NOMO-1 treated with dmso at 0.1 percent for 144 hours (cell line): ENCODE measurements at regions not wholly inside any gene's neighbourhood (a gene's known extent, or its start where the extent isn't known, plus 50 kb on each side); places are given as distances from the start of the nearest gene placed in this dataset.

Experiments
- DNase-seq: peaks from one replicate; lab custom pipeline; 2025; ENCODE audit not compliant: unreplicated experiment; lab: John Stamatoyannopoulos, UW

DNA sequence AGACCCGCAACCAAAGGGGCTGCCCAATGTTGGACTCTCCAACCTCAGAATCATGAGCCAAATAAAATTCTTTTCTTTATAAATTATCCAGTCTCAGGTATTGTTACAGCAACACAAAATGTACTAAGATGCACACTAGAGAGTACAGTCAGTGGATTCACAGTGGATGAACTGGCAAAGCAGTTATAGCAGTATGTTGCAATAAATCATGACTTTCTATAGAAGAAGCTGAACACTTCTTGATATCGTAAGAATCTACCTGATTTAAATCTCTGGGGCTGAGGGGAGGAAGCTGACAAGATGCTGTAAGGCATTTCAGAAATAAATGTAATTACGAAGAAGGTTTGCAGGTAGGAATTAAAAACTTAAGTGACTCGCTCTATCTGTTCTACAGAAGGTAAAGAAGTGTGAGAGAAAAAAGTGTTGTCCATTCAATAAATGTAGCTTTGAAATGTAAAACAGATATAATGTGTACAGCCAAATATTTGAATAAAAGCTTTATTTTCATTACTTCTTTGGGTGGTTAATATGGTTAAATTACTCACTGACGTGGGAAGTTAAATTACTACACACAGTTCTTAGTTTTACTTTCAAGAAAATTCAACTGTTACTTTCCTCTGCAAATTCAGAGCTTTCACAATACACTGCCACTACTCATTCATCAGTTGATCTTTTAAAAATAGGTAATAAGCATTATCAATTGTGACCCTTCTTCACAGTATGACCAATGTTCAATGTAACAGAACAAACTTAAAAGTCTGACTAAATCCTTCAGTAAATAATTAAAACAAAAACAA, 439.1 kb downstream of the SHQ1 start:
- DNase-seq: no peak

DNA sequence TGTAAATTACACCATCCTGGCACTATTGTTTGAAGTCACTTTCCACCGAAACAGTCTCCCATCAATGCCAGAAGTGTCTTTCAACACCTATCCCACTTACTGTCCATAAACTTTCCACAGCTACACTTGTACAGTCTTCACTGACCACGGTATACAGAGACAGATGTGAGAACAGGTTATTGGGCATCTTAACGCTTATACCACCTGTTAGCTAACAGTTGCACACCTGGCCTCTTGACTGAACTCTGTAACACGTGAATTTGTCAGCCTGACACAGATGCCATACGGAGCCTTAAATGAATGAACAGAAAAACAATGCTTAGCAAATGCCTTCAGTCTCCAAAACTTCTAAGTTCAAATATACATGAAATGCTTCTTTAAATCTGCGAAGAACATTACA, 440.5 kb downstream of the SHQ1 start:
- DNase-seq: no peak

DNA sequence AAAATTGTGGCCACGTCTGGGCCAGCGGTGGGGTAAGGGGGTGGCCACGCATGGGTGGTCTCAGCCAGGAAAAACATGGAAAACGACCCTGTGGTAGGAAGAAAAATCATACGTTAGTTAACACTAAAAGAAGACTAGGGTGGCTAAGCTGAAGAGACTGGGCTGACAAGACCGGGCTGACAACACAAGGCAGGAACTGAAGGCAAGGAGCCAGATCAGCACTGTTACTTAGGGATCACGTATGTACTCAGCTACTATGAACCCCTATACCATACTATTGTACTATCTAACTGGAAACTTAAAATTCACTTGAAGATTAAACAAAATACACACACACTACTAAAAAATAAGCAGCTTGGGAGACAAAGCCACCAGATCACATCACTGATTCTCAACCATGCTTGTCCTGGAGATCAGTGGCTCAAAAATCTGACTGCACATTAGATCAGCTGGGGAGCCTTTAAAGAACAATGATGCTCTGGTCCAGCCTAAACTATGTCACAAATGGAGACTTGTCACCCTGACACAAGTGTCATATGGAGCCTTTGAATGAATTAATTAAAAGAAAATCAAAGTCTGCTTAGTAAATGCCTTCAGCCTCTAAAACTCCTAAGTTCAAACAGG, 442.2 kb downstream of the SHQ1 start:
- no peak for DNase-seq

DNA sequence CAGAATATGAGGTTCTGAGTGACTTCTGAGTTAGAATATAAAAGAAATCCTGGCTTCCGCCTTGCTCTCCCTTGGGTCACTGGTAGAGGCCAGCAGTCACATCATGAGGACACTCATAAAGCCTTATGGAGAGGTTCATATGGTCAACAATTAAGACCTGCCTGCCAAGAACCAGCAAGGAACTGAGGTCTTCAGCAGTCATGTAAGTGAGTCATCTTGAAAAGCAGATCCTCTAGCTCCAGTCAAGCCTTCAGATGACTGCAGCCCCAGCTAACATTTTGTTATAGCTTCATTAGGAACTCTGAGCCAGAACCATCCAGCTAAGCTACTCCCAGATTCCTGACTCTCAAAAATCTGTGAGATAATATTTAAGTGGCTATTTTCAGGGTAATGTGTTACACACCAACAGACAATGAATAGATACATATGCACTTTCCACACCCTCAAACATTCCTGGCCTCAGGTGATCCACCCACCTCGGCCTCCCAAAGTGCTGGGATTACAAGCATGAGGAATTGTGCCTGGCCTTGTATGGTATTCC, 447.2 kb downstream of the SHQ1 start:
- no peak for DNase-seq

DNA sequence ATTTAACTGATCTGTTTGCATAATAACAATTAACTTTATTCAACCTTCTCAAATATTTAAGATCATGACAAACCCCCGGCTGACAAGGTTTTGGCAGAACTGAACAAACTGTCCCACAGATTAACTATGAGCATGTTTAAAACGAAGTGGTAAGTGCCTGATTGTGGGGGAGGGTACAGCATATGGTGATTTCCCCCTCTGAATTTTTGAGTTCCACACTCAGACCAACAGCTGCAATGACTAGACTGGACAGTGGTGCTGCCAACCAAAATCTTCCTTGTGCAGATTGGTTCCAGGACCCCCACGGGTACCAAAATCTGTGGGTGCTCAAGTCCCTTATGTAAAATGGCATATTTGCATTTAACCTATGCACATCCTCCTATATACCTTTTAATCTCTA, 449.5 kb downstream of the SHQ1 start:
- no peak for DNase-seq

DNA sequence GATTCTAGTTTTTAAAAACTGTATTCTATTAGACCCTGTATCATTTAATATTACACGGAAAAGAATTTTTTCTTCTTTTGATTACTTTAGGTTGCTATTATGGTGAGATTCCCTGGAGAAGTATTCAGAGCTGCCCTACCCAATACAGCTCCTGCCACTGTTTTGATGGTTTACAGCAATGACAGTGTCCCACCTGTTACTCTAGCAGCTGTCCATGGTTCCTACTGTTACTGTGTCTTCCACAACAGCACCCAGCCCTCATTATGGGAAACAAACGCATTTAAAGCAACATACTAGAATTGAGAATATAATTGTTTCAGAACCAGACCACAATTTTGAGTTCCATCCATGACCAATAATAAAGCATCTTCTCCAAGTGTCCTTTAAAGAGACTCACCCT, 450.7 kb downstream of the SHQ1 start:
- no peak for DNase-seq

DNA sequence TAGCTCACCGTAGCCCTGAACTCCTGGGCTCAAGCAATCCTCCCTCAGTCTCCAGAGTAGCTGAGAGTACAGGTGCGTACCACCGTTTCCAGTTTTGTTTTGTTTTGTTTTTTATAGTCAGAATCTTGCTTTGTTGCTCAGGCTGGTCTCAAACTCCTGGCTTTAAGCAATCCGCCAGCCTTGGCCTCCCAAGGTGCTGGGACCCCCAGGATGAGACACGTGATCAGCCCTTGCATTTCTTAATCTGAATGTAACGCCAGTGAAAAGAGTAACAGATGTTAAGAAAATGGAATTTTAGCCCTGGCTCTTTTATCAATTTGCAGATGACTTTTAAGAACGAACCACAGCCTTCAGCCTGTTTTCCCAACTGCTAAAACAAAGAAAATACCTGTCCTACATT, 451.3 kb downstream of the SHQ1 start:
- no peak for DNase-seq

DNA sequence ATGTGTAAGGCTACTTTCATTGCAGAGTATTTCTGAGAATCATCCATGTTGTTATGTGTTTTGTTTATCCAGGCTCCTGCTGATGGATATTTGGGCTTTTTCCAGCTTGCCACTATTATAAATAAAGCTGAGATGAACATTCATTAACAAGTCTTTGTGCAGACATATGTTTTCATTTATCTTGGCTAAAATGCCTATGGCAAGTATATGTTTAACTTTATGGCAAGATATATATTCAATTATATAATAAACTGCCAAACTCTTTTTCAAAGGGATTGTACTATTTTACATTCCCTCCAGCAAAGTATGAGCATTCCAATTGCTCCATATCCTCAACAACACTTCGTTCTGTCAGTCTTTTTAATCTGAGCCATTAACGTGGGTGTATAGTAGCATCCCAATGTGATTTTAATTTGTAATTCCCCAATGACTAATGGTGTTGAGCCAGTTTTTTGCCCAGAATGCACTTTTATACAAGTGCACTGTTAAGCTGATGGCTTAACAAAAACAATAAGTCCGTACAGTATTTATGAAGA, 452.4 kb downstream of the SHQ1 start:
- DNase-seq: no peak

DNA sequence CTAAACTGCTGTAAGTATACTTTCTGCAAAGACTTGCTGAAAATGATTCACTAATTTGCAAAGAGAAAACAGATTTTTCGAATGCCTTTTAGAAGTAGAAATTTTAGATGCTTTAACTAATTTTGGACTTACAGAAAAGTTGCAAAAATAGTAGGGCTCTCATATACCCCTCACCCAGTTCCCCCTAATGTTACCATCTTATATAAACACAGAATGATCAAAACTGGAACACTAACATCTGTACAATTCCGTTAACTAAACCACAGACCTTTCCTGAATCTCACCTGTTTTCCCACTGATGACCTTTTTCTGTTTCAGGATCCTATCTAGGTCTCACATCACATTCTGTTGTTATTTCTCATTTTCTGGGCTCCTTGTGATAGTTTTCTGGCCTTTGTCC, 454.8 kb downstream of the SHQ1 start:
- no peak for DNase-seq

DNA sequence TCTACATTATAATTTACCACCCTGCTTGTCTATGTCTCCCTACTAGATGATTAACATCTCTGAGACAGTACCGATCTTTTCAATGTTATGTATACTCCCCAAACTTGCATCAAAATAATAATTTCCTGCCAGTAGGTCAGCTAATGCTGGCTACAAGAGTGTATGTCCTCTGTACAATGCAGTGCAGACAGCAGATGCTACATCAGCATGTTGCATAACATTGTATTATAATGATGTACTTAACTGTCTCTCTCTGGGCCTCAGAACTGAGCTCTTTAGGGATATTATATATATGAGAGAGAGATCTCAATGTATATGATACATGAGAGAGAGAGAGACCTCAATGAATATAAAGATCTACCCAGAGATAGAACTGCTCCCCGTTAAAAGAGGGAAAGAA, 456.6 kb downstream of the SHQ1 start:
- no peak for DNase-seq

DNA sequence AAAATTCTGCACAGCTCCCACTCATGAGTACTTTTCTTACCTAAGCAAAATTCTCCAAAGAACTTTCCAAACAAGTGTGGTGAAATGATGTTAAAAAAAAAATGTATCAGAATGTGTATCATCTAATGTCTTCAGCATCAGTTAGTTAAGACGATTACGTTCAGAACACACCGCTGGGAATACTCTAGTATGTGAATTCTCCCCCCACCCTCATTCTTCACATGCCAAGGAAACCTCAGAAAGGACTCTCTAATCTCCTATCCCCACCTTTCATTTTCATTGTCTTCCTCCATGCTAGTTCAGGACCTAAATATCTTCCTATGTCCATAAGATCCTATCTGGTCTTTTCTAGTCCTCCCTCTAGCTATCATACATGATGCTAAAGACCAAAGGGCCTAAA, 457.4 kb downstream of the SHQ1 start:
- no peak for DNase-seq

DNA sequence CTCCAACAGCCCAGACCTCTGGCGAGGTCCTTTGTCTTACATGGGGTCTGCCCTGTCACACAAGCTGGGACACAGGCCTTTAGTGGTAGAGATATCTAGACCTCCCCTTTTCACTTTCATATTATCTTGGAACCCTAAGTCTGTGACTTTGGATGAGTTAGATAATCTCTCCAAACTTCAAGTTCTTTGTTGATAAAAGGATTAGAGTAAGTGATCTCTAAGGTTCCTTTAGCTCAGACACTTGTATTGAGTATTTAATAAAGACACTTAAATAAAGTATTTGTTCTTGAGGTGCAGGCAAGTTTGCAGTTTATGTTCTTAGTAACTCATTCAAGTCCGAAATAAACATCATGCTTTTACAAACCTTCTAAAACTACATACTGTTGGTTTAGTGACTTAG, 459.6 kb downstream of the SHQ1 start:
- no peak for DNase-seq

DNA sequence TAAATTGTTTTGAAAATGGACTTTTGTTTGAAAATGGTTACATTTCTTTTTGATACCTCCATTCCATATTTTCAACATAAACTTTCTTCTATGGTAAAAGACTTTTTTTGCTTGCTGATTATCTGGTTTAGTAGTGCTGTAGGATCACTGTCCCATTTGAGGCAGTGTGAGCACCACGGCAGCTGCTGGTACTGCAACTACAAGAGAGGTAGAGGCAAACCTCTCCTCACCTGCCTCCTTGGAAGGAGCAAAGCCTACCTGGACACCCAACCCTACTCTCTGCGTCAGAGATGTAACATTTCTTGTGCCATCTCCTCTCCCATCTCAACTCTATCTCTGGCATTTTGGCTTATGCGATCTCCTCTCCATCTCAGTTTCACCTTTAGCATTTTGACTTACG, 460.1 kb downstream of the SHQ1 start:
- DNase-seq: no peak

DNA sequence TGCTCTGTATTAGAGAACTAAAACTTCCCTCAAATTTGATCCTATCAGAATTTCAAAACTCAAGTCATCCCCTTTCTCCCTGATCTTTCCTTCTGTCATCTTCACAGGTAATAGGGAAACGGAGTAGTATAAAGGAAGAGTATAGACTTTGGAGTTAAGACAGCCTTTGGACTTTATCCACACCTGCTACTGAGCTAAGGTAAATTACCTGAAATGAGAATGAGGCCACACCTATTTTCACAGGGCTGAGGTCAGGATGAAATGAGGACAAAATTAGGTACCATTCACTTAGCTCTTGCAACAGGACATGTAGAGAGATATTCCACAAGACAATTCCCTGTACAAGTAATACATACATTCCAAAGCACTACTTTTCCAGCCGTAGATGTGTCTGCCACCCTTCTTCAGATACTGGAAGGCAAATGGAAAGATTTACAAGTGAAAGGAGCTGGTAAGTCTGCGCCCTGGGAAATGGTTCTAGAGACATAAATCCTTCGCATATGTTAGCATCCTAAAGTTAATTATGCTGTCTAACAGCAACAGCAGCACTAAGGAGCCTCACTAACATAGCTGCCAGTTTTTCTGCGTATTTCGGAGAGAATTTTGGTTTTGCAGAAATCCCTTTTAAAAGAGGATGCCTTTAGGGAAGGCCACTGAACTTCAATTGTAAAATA, 461.8 kb downstream of the SHQ1 start:
- DNase-seq: no peak

DNA sequence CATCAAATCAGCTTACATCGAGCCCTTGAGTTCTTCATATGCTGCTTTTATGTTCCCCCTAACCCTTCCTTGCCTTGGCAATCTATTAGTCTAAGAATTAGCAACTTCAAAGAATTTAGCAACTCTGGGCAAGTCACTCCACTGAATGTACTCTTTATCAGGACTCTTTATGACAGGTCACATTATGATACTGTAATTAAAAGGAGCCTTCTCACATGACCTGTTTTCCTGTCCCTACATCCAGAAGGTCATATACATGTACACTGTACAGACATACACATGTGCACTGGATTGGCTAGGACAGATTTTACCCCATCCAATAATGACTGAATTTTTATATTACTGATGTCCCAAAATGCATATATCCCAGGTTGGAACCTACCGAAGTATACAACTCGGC, 463.1 kb downstream of the SHQ1 start:
- DNase-seq: no peak

DNA sequence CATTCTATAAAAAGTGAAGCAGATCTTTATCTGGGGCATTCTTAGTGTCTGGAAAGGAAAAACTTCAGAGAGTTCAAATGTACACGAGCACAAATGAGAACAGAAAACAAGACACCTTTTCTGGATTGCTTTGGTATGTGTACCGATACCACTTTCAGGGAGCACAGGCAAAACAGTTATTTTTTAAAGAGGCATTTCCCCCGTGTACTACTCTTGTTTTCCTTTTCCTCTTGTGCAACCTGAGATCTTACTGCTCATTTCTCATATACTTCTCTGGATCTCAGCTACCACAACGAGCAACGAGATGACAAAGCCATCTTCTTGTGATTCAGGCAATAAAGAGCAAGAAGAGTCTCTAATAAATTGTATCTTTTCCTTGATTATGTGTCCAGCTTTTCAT, 463.6 kb downstream of the SHQ1 start:
- DNase-seq: no peak

DNA sequence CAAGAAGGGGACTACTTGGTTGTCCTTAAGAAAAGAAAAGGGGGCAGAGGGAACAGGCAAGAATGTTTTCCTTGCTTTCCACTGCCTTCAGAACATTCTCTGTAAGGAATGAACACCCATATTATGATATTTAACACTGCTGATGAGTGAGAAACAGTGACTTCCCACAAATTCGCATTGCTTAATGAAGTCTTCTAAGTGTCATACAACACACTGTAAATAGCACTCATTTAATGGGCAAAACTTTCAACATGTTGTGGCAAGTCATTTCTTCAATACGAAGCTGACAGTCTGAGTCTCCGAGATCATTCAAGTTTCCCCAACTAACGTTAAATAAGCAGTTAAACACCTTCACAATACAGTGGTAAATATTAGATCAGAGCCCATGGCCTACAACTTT, 464.4 kb downstream of the SHQ1 start:
- DNase-seq: peak; percentile 25

DNA sequence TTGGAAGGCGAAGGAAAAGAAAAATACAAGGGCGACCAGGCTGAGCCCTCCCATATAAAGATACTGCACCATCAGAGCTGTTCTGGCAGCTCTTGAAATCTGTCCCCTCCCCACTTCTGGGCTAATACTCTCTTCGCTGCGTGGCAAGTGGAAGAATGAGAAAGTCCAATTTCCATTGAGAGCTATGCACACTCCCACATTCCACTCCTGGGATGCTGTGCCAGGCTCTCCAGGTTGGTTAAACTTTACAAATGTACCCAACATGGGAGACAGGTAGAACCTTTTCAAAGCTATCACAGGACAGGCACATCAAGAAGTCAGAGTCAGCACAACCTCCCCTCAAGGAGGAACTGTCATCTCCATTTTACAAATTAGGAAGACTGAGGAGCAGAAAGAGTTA, 465.0 kb downstream of the SHQ1 start:
- DNase-seq: no peak

DNA sequence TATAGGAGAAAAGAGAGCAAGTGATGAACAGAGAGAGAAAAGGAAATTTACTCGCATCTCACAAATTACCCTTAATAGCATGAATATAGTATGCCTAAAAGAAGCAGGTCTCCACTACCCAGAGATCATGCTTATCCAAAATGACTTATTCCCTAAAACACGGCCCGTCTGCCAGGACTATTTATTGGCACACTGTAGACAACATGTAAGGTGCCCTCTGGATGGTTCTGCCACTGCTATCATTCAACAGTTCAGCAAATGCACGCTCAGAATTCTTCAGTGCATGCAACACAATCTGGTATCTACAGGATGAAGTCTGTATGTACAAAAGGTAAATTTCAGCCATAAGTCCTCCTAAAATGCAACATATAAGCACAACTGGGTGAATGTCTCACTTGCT, 465.8 kb downstream of the SHQ1 start:
- no peak for DNase-seq

DNA sequence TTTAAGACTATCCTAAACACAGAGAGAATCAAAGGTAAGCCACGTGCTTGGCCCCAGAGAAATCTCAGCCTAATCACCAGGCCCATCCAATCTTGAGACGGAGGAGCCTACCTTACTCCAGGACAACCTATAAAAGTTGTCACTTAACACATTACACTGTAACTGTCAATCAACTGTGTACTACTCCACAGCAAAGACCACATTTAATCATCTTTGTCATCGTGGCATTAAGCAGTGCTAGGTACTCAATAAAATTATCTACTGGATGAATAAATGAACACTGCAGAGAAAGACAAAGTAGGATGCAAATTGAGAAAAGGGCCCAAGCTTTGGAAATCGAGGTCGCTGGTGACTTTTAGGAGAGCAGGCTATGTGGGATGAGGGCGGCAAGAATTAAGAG, 466.7 kb downstream of the SHQ1 start:
- DNase-seq: no peak

DNA sequence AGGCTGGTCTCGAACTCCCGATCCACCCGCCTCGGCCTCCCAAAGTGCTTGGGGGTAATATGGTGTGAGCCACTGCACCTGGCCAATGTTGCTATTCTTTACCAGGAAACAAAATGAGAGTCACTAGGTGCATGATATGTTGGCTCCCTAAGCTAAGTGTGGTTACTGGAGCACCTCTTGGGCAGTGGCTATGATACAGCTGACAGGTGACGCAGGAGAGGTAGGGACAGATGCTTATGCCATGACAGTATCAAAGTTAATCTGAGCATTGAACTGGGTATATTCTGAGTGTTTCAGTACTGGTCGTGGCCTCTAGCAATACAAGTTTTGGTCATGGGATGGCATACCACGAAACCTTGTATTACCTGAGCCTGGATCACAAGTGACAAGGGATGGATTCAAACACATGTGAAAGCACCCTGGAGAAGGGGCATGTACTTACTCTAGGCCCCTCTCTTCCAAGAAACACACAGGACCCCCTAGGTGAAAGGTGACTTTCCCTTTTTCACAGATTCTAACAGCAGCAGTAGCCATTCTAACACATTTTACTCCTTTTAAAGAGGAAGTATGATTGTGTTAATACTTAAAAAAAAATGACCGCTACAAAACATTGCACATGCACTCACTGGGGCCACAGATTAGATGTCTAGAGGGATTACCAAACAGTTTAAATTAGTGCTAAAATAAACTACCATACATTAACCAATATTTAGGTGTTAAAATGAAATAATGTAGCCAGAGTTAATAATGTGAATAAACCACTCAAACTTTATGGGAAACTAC, 467.3 kb downstream of the SHQ1 start:
- DNase-seq: peak; percentile 12
